IMR-90 (cell line): ENCODE measurements at regions not wholly inside any gene's neighbourhood (a gene's known extent, or its start where the extent isn't known, plus 50 kb on each side); places are given as distances from the start of the nearest gene placed in this dataset.
A peak's percentile ranks its signal among the peaks of the same experiment; 100 is the strongest.

Source experiments
- ATAC-seq: fragments of 200-7000 bp; cut with Tn5 transposase; 2 replicates; pipeline ENCODE4 v1.9.1; 2020; ENCODE audit warnings: low read depth, mild to moderate bottlenecking, moderate library complexity
- BruUV-seq: library from RNA; stranded (reverse); fragments of 400-500 nt; replicated peaks from 2 replicates; lab custom pipeline; 2021; lab: Mats Ljungman, UMichigan
- CTCF ChIA-PET: fragments of 300-600 bp; formaldehyde crosslinking; extraction: SDS; loops from one replicate; lab custom pipeline; 2021; ENCODE audit warnings: antibody characterized with exemption; lab: Yijun Ruan, JAX
- POLR2A ChIA-PET: fragments of 300-600 bp; sonication (Branson Sonifier 250); formaldehyde crosslinking; loops from one replicate; lab custom pipeline; 2022; ENCODE audit warnings: antibody characterized with exemption; ENCODE audit not compliant: unreplicated experiment; lab: Charles Lee
- DNase-seq: peaks from one replicate; pipeline ENCODE4 v3.0.0; 2013
- H2AFZ ChIP-seq: replicated peaks from 2 replicates; pipeline ENCODE3; 2013; ENCODE audit warnings: low read length, mild to moderate bottlenecking; ENCODE audit not compliant: poor library complexity
- H2AK5ac ChIP-seq: 2 replicates; pipeline ENCODE4 v1.6.1; 2013; ENCODE audit warnings: low read depth, low read length, inconsistent platforms
- H2AK9ac ChIP-seq: replicated peaks from 2 replicates; pipeline ENCODE3; 2013; ENCODE audit warnings: mild to moderate bottlenecking, low read depth, low read length, moderate library complexity; ENCODE audit not compliant: poor library complexity
- H2BK120ac ChIP-seq: 2 replicates; pipeline ENCODE4 v1.6.1; 2013; ENCODE audit warnings: low read depth, low read length, inconsistent platforms
- H2BK15ac ChIP-seq: 3 replicates; pipeline ENCODE4 v1.6.1; 2013; ENCODE audit warnings: low read depth, low read length, inconsistent platforms
- H2BK20ac ChIP-seq: 2 replicates; pipeline ENCODE4 v1.6.1; 2013; ENCODE audit warnings: low read depth, mild to moderate bottlenecking, inconsistent platforms, low read length, moderate library complexity
- H2BK5ac ChIP-seq: 2 replicates; pipeline ENCODE4 v1.6.1; 2013; ENCODE audit warnings: mild to moderate bottlenecking, low read depth, low read length, inconsistent platforms; ENCODE audit not compliant: poor library complexity, severe bottlenecking
- H3K14ac ChIP-seq: replicated peaks from 2 replicates; pipeline ENCODE4 v1.6.1; 2013; ENCODE audit warnings: low read depth, low read length, inconsistent platforms
- H3K18ac ChIP-seq: 2 replicates; pipeline ENCODE4 v1.6.1; 2013; ENCODE audit warnings: low read depth, low read length, control low read depth
- H3K23ac ChIP-seq: 2 replicates; pipeline ENCODE4 v1.6.1; 2013; ENCODE audit warnings: low read depth, low read length, inconsistent platforms
- H3K27ac ChIP-seq: 2 replicates; pipeline ENCODE4 v1.5.1; 2013; ENCODE audit warnings: mild to moderate bottlenecking, control low read depth, low read length; ENCODE audit not compliant: insufficient read depth
- H3K27me3 ChIP-seq: 2 replicates; pipeline ENCODE4 v1.6.1; 2013; ENCODE audit warnings: low read length; ENCODE audit not compliant: control insufficient read depth, insufficient read depth
- H3K36me3 ChIP-seq: 2 replicates; pipeline ENCODE4 v1.6.1; 2013; ENCODE audit warnings: low read length, mixed read lengths; ENCODE audit not compliant: control insufficient read depth, insufficient read depth
- H3K4ac ChIP-seq: 2 replicates; pipeline ENCODE4 v1.6.1; 2013; ENCODE audit warnings: low read depth, low read length, inconsistent platforms
- H3K4me1 ChIP-seq: 2 replicates; pipeline ENCODE4 v1.6.1; 2013; ENCODE audit warnings: low read length, mixed read lengths; ENCODE audit not compliant: control insufficient read depth, insufficient read depth
- H3K4me2 ChIP-seq: 2 replicates; pipeline ENCODE4 v1.6.1; 2013; ENCODE audit warnings: low read depth, mild to moderate bottlenecking, control low read depth, low read length, moderate library complexity
- H3K4me3 ChIP-seq: 2 replicates; pipeline ENCODE4 v1.5.1; 2013; ENCODE audit warnings: low read depth, mild to moderate bottlenecking, control low read depth, low read length, moderate library complexity; ENCODE audit not compliant: insufficient read depth
- H3K56ac ChIP-seq: 2 replicates; pipeline ENCODE4 v1.6.1; 2013; ENCODE audit warnings: low read length, inconsistent platforms; ENCODE audit not compliant: insufficient read depth; ENCODE audit errors: extremely low read depth
- H3K79me1 ChIP-seq, 2 experiments: 2 replicates each; pipeline ENCODE4 v1.6.1; 2013; ENCODE audit warnings: low read length in 2 of 2, inconsistent platforms in 1 of 2, low read depth in 1 of 2
- H3K9ac ChIP-seq: 2 replicates; pipeline ENCODE4 v1.6.1; 2013; ENCODE audit warnings: low read depth, low read length, control low read depth
- H3K9me1 ChIP-seq: 2 replicates; pipeline ENCODE4 v1.6.1; 2013; ENCODE audit warnings: low read length, inconsistent platforms; ENCODE audit not compliant: insufficient read depth
- H3K9me3 ChIP-seq: 2 replicates; pipeline ENCODE4 v1.6.1; 2013; ENCODE audit warnings: low read length; ENCODE audit not compliant: control insufficient read depth, insufficient read depth
- H4K20me1 ChIP-seq: 2 replicates; pipeline ENCODE4 v1.6.1; 2013; ENCODE audit warnings: low read length, inconsistent platforms; ENCODE audit not compliant: insufficient read depth
- H4K5ac ChIP-seq: 2 replicates; pipeline ENCODE4 v1.6.1; 2013; ENCODE audit warnings: mild to moderate bottlenecking, low read depth, low read length, control low read depth
- H4K8ac ChIP-seq, 2 experiments: 2 replicates each; pipeline ENCODE4 v1.6.1; 2013; ENCODE audit warnings: low read depth in 2 of 2, low read length in 2 of 2, control low read depth in 1 of 2, inconsistent platforms in 1 of 2
- H4K91ac ChIP-seq: 2 replicates; pipeline ENCODE4 v1.6.1; 2013; ENCODE audit warnings: low read depth, low read length, inconsistent platforms; ENCODE audit not compliant: insufficient read depth
- CEBPB ChIP-seq: IDR thresholded peaks from 2 replicates; pipeline ENCODE4 v1.6.1; 2012; ENCODE audit warnings: low read depth, low read length, improper control_type of control experiment
- CHD1 ChIP-seq: IDR thresholded peaks from 2 replicates; pipeline ENCODE4 v1.6.1; 2012; ENCODE audit warnings: low read depth, low read length, improper control_type of control experiment
- FOS ChIP-seq: fragments of 150-350 bp; IDR thresholded peaks from 2 replicates; pipeline ENCODE4 v1.6.1; 2016; ENCODE audit warnings: low read depth, low read length
- MAZ ChIP-seq: IDR thresholded peaks from 2 replicates; pipeline ENCODE4 v1.6.1; 2012; ENCODE audit warnings: low read depth, mild to moderate bottlenecking, low read length, improper control_type of control experiment, moderate library complexity, borderline replicate concordance
- MXI1 ChIP-seq: IDR thresholded peaks from 2 replicates; pipeline ENCODE4 v1.6.1; 2012; ENCODE audit warnings: low read depth, mild to moderate bottlenecking, low read length, moderate library complexity, borderline replicate concordance
- NFE2L2 ChIP-seq: fragments of 150-350 bp; IDR thresholded peaks from 2 replicates; pipeline ENCODE4 v1.6.1; 2016; ENCODE audit warnings: low read depth, mild to moderate bottlenecking, low read length
- POLR2A ChIP-seq: IDR thresholded peaks from 2 replicates; pipeline ENCODE4 v1.6.1; 2012; ENCODE audit warnings: mild to moderate bottlenecking, low read depth, low read length
- RCOR1 ChIP-seq: IDR thresholded peaks from 2 replicates; pipeline ENCODE4 v1.6.1; 2012; ENCODE audit warnings: mild to moderate bottlenecking, low read length, improper control_type of control experiment; ENCODE audit not compliant: insufficient replicate concordance
- WGBS, 2 experiments: methylation state at CpG; one replicate each; pipeline versions ENCODE4 v1.1.5 to v1.1.7; 2013; ENCODE audit warnings: missing lambda C conversion rate in 2 of 2; ENCODE audit not compliant: insufficient read length in 1 of 2; ENCODE audit errors: extremely low coverage in 2 of 2; 5-methylcytosine and 5-hydroxymethylcytosine counted together
- dilution Hi-C: fragments of 300-500 bp; cut with HindIII; formaldehyde crosslinking; loops from one replicate; pipeline ENCODE4 v1.14.3; 2018; ENCODE audit warnings: low sequenced_read_pairs; ENCODE audit not compliant: unreplicated experiment
- in situ Hi-C: fragments of 300-500 bp; cut with MboI; formaldehyde crosslinking; loops from 3 replicates; pipeline ENCODE4 v1.14.3; 2019; ENCODE audit warnings: low sequenced_read_pairs, inconsistent platforms, mixed read lengths
- intact Hi-C: fragments of 100-400 bp; cut with micrococcal nuclease; formaldehyde crosslinking; loops from 2 replicates; pipeline ENCODE4 v1.10.0; 2022
- TF ChIP-seq, protein P1 (sequence below): conservative IDR thresholded peaks from 2 replicates; pipeline ENCODE4 v1.5.1; 2012; ENCODE audit warnings: mild to moderate bottlenecking, low read depth, low read length, improper control_type of control experiment

- TF ChIP-seq NFE2L2, result no peak
- TF ChIP-seq, protein P1, sequence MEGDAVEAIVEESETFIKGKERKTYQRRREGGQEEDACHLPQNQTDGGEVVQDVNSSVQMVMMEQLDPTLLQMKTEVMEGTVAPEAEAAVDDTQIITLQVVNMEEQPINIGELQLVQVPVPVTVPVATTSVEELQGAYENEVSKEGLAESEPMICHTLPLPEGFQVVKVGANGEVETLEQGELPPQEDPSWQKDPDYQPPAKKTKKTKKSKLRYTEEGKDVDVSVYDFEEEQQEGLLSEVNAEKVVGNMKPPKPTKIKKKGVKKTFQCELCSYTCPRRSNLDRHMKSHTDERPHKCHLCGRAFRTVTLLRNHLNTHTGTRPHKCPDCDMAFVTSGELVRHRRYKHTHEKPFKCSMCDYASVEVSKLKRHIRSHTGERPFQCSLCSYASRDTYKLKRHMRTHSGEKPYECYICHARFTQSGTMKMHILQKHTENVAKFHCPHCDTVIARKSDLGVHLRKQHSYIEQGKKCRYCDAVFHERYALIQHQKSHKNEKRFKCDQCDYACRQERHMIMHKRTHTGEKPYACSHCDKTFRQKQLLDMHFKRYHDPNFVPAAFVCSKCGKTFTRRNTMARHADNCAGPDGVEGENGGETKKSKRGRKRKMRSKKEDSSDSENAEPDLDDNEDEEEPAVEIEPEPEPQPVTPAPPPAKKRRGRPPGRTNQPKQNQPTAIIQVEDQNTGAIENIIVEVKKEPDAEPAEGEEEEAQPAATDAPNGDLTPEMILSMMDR, result no peak
- TF ChIP-seq CHD1, result no peak
- no peak for TF ChIP-seq MXI1
- no peak for TF ChIP-seq FOS
- no peak for TF ChIP-seq MAZ
- no peak for TF ChIP-seq CEBPB
- no peak for TF ChIP-seq POLR2A
- no peak for TF ChIP-seq RCOR1
- dilution Hi-C loops (no loop called here), in situ Hi-C loops (no loop called here), intact Hi-C loops (no loop called here)
- ChIA-PET CTCF (no interaction called here), POLR2A (no interaction called here)
- Histone ChIP-seq H4K5ac (no peak overlapping the region), H3K9ac (no peak overlapping the region), H2AK9ac (no peak overlapping the region), H2AK5ac (no peak overlapping the region), H3K14ac (no peak overlapping the region), H3K27ac (no peak overlapping the region), H3K4me1 (no peaks in the 10 kb centered on the region), H3K23ac (no peak overlapping the region), H3K9me1 (no peaks in the 10 kb centered on the region), H3K36me3 (no peaks in the 10 kb centered on the region), H2BK20ac (no peak overlapping the region), H2BK120ac (no peak overlapping the region), H2BK5ac (no peak overlapping the region), H3K4ac (no peak overlapping the region), H4K8ac (no peak overlapping the region), H2BK15ac (no peak overlapping the region), H3K79me1 (no peaks in the 10 kb centered on the region), H4K91ac (no peak overlapping the region), H4K20me1 (no peaks in the 10 kb centered on the region), H3K9me3 (no peaks in the 10 kb centered on the region), H3K27me3 (no peaks in the 10 kb centered on the region), H3K18ac (no peak overlapping the region), H2AFZ (no peak overlapping the region), H3K4me3 (no peak overlapping the region), H3K4me2 (no peak overlapping the region), H3K56ac (no peak overlapping the region)
- BruUV-seq, result no TSS peak
- DNase-seq (peak; percentile 41), ATAC-seq (no peak)
- no CpG with 5 or more reads among the region's 2 CpGs for WGBS, 2 experiments
These were observed 109.1 kb downstream of the COL6A6 start for GRCh38 chr3:130626049-130626448.
